HL-60 (cell line): ENCODE measurements at regions not wholly inside any gene's neighbourhood (a gene's known extent, or its start where the extent isn't known, plus 50 kb on each side); places are given as distances from the start of the nearest gene placed in this dataset.
"Not testable (repeated sequence)": the region's sequence is repeated elsewhere in the genome, so short reads cannot be mapped to it uniquely, and the experiment has no call there.

Experiments
- DNase-seq, 2 experiments: peaks; one replicate each; pipeline ENCODE4 v3.0.0-alpha.2; 2010 to 2020; ENCODE audit warnings: low read depth in 1 of 2, low spot score in 1 of 2
- H3K27ac ChIP-seq: fragments of 250-450 bp; sonication (Bioruptor Pico); replicated peaks from 2 replicates; pipeline ENCODE4 v1.5.1; 2020; ENCODE audit warnings: mild to moderate bottlenecking, moderate library complexity
- H3K27me3 ChIP-seq: fragments of 250-450 bp; sonication (Bioruptor Pico); 2 replicates; pipeline ENCODE4 v1.5.1; 2021; ENCODE audit warnings: mild to moderate bottlenecking, moderate library complexity; ENCODE audit not compliant: insufficient read depth, poor library complexity, severe bottlenecking
- H3K4me3 ChIP-seq: replicated peaks from 2 replicates; pipeline ENCODE4 v1.5.1; 2011; ENCODE audit warnings: mild to moderate bottlenecking, control low read depth, low read length; ENCODE audit not compliant: insufficient read depth
- GABPA ChIP-seq: IDR thresholded peaks from 2 replicates; pipeline ENCODE4 v1.6.1; 2012; ENCODE audit warnings: low read depth
- POLR2AphosphoS5 ChIP-seq: IDR thresholded peaks from 2 replicates; pipeline ENCODE4 v1.6.1; 2012; ENCODE audit warnings: low read depth
- SPI1 ChIP-seq: IDR thresholded peaks from 2 replicates; pipeline ENCODE4 v1.6.1; 2012; ENCODE audit warnings: low read depth, mild to moderate bottlenecking, borderline replicate concordance
- TF ChIP-seq, protein P1 (sequence below): IDR thresholded peaks from 2 replicates; pipeline ENCODE4 v1.6.1; 2012; ENCODE audit warnings: low read depth; ENCODE audit not compliant: insufficient replicate concordance
- TF ChIP-seq, protein P2 (sequence below): IDR thresholded peaks from one replicate; pipeline ENCODE4 v1.5.1; 2011; ENCODE audit warnings: low read length, control low read depth, inconsistent platforms; ENCODE audit not compliant: insufficient read depth

DNA sequence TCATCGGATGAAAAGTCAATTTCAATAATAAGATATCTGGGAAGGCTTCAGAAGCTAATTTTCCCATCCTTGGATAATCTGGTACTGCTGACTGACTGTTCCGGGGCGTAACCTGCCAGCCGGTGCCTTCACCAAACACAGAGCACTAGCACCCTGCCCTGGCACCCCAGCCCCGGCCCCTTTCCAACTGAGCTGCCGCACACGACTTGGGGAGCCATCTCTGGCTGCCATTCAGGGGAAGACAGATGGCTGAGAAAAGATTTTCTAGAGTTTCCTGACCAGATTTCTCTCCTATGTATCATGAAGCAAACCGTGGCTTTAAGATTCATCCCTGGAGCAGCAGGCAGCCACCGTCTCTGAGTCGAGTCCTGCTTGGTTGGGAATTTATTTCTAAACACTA, 96.0 kb upstream of the SYT6 start:
- DNase-seq: no peak
- H3K4me3 ChIP-seq: no peak overlapping the region
- H3K27me3 ChIP-seq: peaks cover 4% of the 10 kb centered on the region
- H3K27ac ChIP-seq: no peak overlapping the region
- TF ChIP-seq SPI1 (no peak), GABPA (no peak), POLR2AphosphoS5 (no peak)
- TF ChIP-seq, protein P1, sequence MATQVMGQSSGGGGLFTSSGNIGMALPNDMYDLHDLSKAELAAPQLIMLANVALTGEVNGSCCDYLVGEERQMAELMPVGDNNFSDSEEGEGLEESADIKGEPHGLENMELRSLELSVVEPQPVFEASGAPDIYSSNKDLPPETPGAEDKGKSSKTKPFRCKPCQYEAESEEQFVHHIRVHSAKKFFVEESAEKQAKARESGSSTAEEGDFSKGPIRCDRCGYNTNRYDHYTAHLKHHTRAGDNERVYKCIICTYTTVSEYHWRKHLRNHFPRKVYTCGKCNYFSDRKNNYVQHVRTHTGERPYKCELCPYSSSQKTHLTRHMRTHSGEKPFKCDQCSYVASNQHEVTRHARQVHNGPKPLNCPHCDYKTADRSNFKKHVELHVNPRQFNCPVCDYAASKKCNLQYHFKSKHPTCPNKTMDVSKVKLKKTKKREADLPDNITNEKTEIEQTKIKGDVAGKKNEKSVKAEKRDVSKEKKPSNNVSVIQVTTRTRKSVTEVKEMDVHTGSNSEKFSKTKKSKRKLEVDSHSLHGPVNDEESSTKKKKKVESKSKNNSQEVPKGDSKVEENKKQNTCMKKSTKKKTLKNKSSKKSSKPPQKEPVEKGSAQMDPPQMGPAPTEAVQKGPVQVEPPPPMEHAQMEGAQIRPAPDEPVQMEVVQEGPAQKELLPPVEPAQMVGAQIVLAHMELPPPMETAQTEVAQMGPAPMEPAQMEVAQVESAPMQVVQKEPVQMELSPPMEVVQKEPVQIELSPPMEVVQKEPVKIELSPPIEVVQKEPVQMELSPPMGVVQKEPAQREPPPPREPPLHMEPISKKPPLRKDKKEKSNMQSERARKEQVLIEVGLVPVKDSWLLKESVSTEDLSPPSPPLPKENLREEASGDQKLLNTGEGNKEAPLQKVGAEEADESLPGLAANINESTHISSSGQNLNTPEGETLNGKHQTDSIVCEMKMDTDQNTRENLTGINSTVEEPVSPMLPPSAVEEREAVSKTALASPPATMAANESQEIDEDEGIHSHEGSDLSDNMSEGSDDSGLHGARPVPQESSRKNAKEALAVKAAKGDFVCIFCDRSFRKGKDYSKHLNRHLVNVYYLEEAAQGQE: no peak
- TF ChIP-seq, protein P2, sequence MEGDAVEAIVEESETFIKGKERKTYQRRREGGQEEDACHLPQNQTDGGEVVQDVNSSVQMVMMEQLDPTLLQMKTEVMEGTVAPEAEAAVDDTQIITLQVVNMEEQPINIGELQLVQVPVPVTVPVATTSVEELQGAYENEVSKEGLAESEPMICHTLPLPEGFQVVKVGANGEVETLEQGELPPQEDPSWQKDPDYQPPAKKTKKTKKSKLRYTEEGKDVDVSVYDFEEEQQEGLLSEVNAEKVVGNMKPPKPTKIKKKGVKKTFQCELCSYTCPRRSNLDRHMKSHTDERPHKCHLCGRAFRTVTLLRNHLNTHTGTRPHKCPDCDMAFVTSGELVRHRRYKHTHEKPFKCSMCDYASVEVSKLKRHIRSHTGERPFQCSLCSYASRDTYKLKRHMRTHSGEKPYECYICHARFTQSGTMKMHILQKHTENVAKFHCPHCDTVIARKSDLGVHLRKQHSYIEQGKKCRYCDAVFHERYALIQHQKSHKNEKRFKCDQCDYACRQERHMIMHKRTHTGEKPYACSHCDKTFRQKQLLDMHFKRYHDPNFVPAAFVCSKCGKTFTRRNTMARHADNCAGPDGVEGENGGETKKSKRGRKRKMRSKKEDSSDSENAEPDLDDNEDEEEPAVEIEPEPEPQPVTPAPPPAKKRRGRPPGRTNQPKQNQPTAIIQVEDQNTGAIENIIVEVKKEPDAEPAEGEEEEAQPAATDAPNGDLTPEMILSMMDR: no peak

- no peak for DNase-seq
- no peak overlapping the region for H3K27ac ChIP-seq
- peaks cover 4% of the 10 kb centered on the region for H3K27me3 ChIP-seq
- no peak overlapping the region for H3K4me3 ChIP-seq
- TF ChIP-seq GABPA: no peak
- TF ChIP-seq POLR2AphosphoS5: no peak
- TF ChIP-seq, protein P1: no peak
- TF ChIP-seq SPI1: no peak
- TF ChIP-seq, protein P2: no peak
Observed at GRCh38 chr1:114248162-114248561, 94.5 kb upstream of the SYT6 start.

DNA sequence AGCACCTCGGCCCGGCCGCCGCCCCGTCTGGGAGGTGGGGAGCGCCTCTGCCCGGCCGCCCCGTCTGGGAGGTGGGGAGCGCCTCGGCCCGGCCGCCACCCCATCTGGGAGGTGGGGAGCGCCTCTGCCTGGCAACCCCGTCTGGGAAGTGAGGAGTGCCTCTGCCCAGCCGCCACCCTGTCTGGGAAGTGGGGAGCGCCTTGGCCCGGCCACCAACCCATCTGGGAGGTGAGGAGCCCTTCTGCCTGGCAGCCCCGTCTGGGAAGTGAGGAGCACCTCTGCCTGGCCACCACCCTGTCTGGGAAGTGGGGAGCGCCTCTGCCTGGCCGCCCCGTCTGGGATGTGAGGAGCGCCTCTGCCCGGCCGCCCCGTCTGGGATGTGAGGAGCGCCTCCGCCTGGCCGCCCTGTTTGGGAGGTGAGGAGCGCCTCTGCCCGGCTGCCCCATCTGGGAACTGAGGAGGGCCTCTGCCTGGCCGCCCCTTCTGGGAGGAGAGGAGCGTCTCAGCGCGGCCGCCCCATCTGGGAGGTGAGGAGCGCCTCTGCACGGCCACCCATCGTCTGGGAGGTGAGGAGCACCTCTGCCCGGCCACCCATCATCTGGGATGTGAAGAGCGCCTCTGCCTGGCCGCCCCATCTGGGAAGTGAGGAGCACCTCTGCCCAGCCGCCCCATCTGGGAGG, 89.0 kb upstream of the SYT6 start:
- DNase-seq, H3K27me3 ChIP-seq, H3K27ac ChIP-seq, H3K4me3 ChIP-seq: not testable (repeated sequence)

- Histone ChIP-seq H3K4me3 (no peak overlapping the region), H3K27me3 (no peaks in the 10 kb centered on the region), H3K27ac (no peak overlapping the region)
- DNase-seq: no peak
- TF ChIP-seq, protein P2: no peak
- no peak for TF ChIP-seq SPI1
- TF ChIP-seq GABPA: no peak
- no peak for TF ChIP-seq POLR2AphosphoS5
- TF ChIP-seq, protein P1: no peak
Observed at GRCh38 chr1:114238053-114238452, 84.4 kb upstream of the SYT6 start.
